ENCODE measurements at regions not wholly inside any gene's neighbourhood (a gene's known extent, or its start where the extent isn't known, plus 50 kb on each side); places are given as distances from the start of the nearest gene placed in this dataset.

DNA sequence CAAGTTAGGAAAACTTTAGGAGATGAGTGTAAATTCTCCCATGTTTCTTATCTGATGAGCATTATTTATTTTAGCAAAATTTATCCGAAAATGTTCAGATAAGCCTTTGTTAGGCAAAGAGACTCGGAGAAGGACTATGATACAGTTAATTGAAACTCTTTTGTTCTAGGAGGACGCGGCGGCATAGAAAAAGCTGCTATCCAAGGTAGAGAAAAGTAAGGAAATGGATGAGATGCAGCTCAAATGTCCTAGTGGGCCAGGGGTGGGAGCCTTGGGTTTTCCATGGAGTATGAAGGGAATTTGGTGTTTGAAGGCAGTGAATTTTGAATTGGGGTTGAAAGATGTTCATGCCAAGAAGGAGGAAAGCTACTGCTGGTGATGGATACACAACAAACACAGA, 1504.5 kb downstream of the AACS start:
- no peak for DNase-seq
- in situ Hi-C loops (cut with HindIII; ENCODE audit: low pct_ligation_motif_present, low pct_unique_long_range_greater_than_20kb, low sequenced_read_pairs): no loop called here

DNA sequence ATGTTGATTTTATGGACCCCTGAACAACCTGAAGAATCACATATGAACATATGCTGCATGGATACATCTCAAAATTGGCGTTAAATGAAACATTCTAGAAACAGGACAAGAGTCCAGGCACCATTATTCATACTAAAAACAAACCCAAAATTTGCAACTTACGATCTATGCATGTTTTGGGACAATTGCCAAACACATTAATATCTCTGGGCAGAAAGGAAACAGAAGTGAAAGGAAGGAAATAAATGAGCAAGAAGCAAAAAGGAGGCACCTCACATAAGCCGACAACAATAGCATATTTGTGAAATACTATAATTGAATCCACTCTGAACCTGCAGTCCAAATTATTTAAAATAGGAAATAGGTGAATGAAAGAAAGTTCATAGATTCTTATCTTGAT, 1505.3 kb downstream of the AACS start:
- in situ Hi-C loops (cut with HindIII; ENCODE audit: low pct_ligation_motif_present, low pct_unique_long_range_greater_than_20kb, low sequenced_read_pairs): no loop called here
- no peak for DNase-seq

GRCh38 chr12:126572170-126572569, 1506.9 kb downstream of the AACS start:
- no peak for DNase-seq
- in situ Hi-C loops (cut with HindIII; ENCODE audit: low pct_ligation_motif_present, low pct_unique_long_range_greater_than_20kb, low sequenced_read_pairs): no loop called here

GRCh38 chr12:126581655-126582054, 1516.4 kb downstream of the AACS start:
- in situ Hi-C loops (cut with HindIII; ENCODE audit: low pct_ligation_motif_present, low pct_unique_long_range_greater_than_20kb, low sequenced_read_pairs): no loop called here
- no peak for DNase-seq

DNA sequence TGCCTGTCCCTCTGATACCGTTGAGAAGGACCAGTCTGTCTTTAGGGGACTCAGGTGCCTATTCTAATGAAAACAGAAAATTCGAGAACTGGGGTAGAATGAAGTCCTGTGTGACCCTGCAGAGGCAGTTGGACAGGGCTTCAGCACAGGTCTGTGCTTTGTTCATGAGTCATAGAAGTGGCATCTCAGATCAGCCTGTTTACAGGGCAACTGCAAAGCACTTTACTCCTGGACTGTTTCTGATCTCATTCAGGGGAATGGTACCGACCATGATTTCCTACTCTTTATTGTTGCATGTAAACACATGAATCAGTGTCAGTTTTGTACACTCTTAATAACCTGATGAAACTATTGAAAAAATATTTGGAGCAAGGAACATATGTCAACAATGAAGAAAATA, 1517.0 kb downstream of the AACS start:
- in situ Hi-C loops (cut with HindIII; ENCODE audit: low pct_ligation_motif_present, low pct_unique_long_range_greater_than_20kb, low sequenced_read_pairs): no loop called here
- no peak for DNase-seq

DNA sequence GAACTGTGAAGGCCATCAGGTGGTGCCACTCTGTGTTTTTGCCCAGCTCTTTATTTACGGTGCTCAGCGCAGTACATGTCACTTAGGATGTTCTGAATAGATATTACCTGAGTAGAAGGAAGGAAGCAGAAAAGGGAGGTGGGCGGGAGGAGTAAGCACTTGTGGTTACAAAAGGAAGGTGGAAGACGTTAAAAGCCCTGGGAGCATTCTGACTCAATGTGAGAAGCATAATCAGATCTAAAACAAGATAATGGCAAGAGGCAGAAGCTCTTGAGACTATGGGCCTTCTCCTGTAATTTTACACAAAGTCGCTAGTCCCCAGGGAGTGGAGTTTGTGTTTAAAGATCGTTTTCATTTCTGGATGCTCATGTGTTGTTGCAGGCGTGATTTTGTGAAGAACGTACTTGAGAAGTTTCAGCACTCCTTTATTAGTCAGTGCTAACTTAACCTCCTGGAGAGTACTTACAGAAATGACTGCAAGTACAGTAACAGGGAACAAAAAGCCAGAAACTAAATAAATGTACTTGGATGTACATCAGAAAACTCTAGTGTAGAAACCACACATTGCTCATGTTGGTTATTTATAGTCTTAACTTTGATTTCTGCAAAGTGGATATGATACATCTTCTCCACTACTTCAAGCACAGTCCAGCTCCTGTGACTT, 1523.5 kb downstream of the AACS start:
- DNase-seq: no peak
- in situ Hi-C loops (cut with HindIII; ENCODE audit: low pct_ligation_motif_present, low pct_unique_long_range_greater_than_20kb, low sequenced_read_pairs): no loop called here

DNA sequence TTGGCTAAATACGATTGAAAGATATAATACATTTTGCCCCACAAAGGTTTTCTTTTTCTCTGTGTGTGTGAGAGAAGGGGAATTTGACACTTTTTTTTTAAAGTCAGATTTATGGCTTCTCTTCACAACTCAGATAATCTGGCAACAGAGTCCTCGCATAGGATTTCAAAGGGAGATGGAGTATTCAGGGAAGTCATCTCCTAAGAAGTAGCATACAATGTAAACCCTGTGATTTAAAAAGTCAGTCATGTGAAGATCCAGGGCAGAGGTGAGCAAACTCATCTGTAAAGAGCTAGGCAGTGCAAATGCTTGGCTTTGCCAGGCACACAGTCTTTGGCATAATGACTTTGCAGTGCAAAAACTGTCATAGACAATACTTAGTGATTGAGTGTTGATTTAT, 1526.3 kb downstream of the AACS start:
- DNase-seq: no peak
- in situ Hi-C loops (cut with HindIII; ENCODE audit: low pct_ligation_motif_present, low pct_unique_long_range_greater_than_20kb, low sequenced_read_pairs): no loop called here

DNA sequence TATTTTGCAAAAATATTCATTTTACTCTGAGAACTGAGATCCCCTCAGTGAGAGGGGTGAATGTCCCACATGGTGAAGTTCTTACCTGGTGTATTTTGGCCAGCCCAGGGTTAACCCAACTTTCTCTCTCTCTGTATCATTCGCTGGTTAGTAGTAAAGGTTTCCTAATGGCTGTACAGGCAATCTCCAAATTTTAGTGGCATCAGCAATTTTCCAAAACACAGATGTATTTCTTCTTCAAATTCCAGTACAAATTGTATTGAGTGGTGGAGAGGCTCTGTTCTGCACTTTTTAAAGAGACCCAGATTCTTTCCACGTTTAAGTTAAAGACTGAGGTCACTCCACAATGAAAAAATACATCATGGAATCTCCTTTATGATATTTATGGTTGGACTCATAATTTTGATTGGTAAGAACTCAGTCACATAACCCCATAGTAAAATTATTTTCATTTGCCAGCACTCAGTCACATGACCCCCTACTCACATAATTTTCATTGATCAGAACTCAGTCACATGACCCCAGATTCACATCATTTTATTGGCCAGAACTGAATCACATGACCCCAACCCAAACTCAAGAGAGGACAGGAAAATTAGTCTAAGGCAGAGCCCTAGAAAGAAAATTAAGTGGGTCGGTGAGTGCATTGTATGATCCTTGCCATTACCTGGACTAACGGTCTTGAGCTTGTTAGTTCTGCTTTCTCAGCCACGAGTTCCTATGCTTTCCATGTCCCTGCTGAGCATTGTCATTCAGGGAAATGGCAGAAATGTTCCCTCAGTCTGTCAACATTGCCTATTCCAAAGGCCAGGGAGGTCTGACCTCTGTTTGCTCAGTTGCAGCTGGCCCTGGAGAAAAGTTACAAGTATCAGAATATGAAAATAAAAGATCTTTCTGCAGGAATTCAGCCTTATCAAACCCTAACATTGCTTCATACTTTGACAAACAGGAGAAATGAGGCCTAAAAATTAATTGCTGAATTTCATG, 1536.2 kb downstream of the AACS start:
- in situ Hi-C loops (cut with HindIII; ENCODE audit: low pct_ligation_motif_present, low pct_unique_long_range_greater_than_20kb, low sequenced_read_pairs): no loop called here
- no peak for DNase-seq

GRCh38 chr12:126602612-126603011, 1537.4 kb downstream of the AACS start:
- in situ Hi-C loops (cut with HindIII; ENCODE audit: low pct_ligation_motif_present, low pct_unique_long_range_greater_than_20kb, low sequenced_read_pairs): no loop called here
- no peak for DNase-seq

DNA sequence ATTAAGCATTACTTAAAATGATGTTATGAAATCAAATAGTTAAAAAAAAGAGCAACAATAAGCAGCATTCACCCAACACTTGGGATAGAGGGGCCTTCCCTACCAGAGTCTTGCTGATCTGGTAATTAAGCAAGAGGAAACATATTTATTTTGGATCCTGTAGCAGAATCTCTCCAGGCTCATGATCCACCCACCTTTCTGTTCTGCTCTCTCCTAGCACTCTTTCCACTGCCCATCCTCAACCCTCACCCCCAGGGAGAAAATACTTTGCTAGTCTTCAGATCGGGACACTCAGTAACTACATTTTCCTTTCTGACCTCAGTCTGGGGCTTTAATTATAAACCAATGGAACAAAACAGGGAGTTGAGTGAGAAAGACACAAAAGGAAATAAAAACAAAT, 1541.9 kb downstream of the AACS start:
- in situ Hi-C loops (cut with HindIII; ENCODE audit: low pct_ligation_motif_present, low pct_unique_long_range_greater_than_20kb, low sequenced_read_pairs): no loop called here
- DNase-seq: no peak

DNA sequence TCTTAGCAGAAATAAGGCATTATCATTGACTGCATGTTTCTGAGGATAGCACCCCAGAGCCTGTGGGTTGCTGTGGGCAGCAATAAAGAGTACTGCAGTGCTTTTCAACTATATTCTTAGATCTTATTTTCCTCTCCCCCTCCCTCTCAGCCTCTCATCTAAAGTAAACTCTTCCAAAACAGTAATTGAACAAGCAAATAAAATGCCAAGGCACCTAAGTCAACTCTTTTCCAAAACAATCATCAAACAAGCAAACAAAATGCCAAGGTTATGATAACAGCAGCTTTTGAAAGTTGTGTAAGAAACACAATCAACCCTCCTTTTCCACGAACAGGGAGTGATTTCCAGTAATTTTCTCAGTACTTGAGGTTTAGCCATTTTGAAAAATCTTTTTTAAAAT, 1542.6 kb downstream of the AACS start:
- no peak for DNase-seq
- in situ Hi-C loops (cut with HindIII; ENCODE audit: low pct_ligation_motif_present, low pct_unique_long_range_greater_than_20kb, low sequenced_read_pairs): no loop called here

DNA sequence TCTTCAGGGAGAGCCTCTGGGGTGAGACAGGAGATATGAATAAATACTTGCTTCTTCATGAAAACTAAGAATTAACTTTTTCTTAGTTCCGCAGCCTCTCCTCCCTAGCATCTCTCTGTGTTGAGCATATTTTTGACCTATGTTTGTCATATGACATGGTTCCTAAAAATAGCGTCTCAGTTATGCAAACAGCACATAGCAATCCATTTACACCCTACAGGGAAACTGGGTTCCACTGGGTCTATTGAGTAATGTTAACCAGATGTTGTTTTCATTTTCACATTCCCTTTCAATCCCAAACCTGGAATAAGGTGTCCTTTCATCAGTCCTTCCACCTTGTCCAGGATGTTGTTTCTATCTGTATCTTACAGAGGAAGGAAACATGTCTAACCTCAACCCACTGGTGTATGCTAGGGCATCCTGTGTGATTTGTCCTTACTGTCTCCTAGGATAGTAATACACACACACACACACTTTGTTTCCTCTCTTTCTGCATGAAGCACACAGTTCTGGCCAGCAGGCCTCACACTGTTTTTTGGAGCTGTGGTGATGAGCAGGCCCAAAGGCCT, 1543.5 kb downstream of the AACS start:
- DNase-seq: no peak
- in situ Hi-C loops (cut with HindIII; ENCODE audit: low pct_ligation_motif_present, low pct_unique_long_range_greater_than_20kb, low sequenced_read_pairs): no loop called here

DNA sequence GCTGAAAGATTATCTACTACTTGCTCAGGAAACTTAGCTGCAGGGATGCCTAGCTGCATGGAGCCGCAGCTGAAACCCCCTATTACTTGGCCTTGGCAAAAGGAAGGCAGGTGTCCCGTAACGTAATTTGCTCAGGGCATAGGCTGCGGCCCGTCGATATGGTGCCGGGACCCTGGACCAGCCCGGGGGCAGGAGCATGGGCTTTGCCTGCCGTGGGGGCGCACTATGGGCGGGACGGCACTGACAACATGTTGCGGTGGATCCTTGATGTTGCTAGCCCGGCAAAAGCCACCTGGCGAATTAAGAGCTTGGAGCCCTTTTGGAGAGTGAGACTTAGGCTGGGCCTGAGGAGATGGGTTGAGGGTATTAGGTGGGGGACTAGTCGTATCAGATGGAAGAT, 1551.2 kb downstream of the AACS start:
- in situ Hi-C loops (cut with HindIII; ENCODE audit: low pct_ligation_motif_present, low pct_unique_long_range_greater_than_20kb, low sequenced_read_pairs): no loop called here
- no peak for DNase-seq

DNA sequence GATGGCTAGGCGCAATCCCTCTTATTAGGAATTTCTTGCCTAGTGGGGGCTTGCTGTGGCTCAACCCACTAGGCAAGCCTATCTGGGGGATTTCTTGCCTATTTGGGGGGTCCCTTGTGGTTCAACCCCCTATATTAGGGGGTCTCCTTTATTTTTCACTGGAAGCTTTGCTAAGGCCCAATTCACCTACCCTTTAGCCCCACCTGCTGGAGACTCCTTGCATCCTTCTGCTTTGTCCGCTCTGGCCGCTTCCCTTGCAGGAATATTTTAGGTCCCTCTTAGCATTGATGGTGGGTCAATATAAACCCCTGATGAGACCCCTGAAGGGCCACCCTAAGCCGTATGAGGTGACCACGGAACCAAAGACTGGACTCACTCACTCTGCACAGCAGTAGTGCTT, 1552.1 kb downstream of the AACS start:
- no peak for DNase-seq
- in situ Hi-C loops (cut with HindIII; ENCODE audit: low pct_ligation_motif_present, low pct_unique_long_range_greater_than_20kb, low sequenced_read_pairs): no loop called here

DNA sequence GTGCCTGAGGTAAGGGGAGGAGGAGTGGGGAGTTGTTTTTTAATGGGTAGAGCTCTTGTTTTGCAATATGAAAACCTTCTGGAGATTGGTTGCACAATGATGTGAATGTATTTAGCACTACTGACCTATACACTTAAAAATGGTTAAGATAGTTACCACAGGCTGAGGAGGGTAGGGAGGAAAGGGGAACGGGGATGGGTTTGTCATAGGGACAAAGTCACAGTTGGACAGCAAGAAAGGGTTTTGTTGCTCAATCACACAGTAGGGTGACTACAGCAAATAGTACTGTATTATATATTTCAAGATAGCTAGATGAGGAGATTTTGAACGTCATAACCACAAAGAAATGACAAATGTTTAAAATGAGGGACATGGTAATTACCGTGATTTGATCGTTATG, 1562.4 kb downstream of the AACS start:
- in situ Hi-C loops (cut with HindIII; ENCODE audit: low pct_ligation_motif_present, low pct_unique_long_range_greater_than_20kb, low sequenced_read_pairs): no loop called here
- no peak for DNase-seq

- in situ Hi-C loops (cut with HindIII; ENCODE audit: low pct_ligation_motif_present, low pct_unique_long_range_greater_than_20kb, low sequenced_read_pairs): no loop called here
- DNase-seq: no peak
Observed at GRCh38 chr12:126636821-126637220, 1571.6 kb downstream of the AACS start.

DNA sequence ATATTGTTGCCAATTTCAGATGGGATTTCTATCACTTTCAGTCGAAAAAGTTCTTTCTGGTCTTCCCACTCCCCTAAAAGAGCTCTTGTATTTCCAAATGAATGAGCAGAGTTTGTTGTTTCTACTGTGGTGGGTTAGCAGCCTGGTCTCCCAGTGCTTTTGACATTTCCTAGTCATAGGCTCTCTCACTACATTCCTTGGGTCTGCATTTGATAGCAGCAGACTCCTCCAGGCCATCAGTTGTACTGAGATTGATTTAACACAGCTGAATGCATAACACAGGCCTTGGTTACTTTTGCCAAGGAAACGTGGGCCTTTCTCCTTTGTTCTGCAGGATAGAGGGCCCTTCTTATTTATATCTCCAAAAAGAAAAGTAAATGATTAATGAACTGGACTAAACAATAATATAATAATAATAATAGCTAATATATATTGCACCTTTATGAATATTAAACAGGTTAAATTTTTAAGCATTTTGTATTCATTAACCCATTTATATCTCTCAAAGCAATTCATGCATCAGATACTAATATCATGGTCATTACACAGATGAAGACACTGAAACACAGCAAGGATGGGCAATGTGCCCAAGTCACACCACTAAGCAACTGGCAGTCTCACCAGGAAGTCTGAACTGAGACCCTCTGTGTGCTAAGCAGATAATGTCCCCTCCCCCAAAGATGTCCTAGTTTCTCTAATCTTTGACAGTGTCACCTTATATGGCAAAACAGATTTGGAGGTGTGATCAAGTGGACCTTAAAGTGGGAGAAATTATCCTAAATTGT, 1579.2 kb downstream of the AACS start:
- no peak for DNase-seq
- in situ Hi-C loops (cut with HindIII; ENCODE audit: low pct_ligation_motif_present, low pct_unique_long_range_greater_than_20kb, low sequenced_read_pairs): no loop called here

GRCh38 chr12:126648074-126648473, 1582.8 kb downstream of the AACS start:
- DNase-seq: no peak
- in situ Hi-C loops (cut with HindIII; ENCODE audit: low pct_ligation_motif_present, low pct_unique_long_range_greater_than_20kb, low sequenced_read_pairs): no loop called here

DNA sequence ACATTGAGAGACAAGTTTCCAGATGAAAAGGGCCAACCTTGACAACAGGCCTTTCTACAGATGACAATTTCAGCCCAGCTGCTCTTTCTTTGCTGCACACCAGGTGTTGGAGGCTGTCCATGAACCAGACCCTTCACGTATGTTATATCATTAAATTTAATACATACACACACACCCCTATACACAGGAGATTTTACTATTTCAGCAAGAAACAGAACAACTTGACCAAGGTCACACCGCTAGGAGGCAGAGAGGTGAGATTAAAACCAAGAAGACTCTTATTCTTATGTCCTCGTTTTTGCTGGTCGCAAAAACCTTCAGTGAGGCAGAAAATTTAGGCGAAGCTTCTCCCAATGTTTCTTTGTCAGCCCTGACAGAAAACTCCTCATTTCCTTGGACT, 1585.9 kb downstream of the AACS start:
- in situ Hi-C loops (cut with HindIII; ENCODE audit: low pct_ligation_motif_present, low pct_unique_long_range_greater_than_20kb, low sequenced_read_pairs): no loop called here
- DNase-seq: no peak

All from ACHN (cell line).